ENCODE measurements at regions not wholly inside any gene's neighbourhood (a gene's known extent, or its start where the extent isn't known, plus 50 kb on each side); places are given as distances from the start of the nearest gene placed in this dataset.

- TF ChIP-seq FOXK2 (IDR thresholded peaks at IDR 0.05) (no peak), ARNT (IDR thresholded peaks at IDR 0.05) (no peak), HDGF (IDR thresholded peaks at IDR 0.05; ENCODE audit: borderline replicate concordance) (no peak), TARDBP (IDR thresholded peaks at IDR 0.05) (no peak), SP1 (IDR thresholded peaks at IDR 0.05) (no peak), SUZ12 (IDR thresholded peaks at IDR 0.05) (no peak), BHLHE40 (IDR thresholded peaks at IDR 0.05; ENCODE audit: borderline replicate concordance) (no peak), FOXM1 (IDR thresholded peaks at IDR 0.05; ENCODE audit: borderline replicate concordance) (no peak), ELF4 (IDR thresholded peaks at IDR 0.05) (no peak), NFRKB (IDR thresholded peaks at IDR 0.05) (no peak)
Observed at GRCh38 chr4:74555231-74555630, 110.3 kb downstream of the AREG start.
